GM12873 (cell line): ENCODE measurements at regions not wholly inside any gene's neighbourhood (a gene's known extent, or its start where the extent isn't known, plus 50 kb on each side); places are given as distances from the start of the nearest gene placed in this dataset.

Source experiments
- TF ChIP-seq, protein P1 (sequence below): IDR thresholded peaks from 2 replicates; pipeline ENCODE4 v1.5.1; 2012; ENCODE audit warnings: low read depth, mild to moderate bottlenecking, moderate library complexity, low read length, control low read depth; ENCODE audit not compliant: insufficient read depth; ENCODE audit errors: missing control alignments

GRCh38 chr9:95750725-95751519 lies 124.6 kb upstream of the ERCC6L2 start:
- TF ChIP-seq, protein P1, sequence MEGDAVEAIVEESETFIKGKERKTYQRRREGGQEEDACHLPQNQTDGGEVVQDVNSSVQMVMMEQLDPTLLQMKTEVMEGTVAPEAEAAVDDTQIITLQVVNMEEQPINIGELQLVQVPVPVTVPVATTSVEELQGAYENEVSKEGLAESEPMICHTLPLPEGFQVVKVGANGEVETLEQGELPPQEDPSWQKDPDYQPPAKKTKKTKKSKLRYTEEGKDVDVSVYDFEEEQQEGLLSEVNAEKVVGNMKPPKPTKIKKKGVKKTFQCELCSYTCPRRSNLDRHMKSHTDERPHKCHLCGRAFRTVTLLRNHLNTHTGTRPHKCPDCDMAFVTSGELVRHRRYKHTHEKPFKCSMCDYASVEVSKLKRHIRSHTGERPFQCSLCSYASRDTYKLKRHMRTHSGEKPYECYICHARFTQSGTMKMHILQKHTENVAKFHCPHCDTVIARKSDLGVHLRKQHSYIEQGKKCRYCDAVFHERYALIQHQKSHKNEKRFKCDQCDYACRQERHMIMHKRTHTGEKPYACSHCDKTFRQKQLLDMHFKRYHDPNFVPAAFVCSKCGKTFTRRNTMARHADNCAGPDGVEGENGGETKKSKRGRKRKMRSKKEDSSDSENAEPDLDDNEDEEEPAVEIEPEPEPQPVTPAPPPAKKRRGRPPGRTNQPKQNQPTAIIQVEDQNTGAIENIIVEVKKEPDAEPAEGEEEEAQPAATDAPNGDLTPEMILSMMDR, result no peak

DNA sequence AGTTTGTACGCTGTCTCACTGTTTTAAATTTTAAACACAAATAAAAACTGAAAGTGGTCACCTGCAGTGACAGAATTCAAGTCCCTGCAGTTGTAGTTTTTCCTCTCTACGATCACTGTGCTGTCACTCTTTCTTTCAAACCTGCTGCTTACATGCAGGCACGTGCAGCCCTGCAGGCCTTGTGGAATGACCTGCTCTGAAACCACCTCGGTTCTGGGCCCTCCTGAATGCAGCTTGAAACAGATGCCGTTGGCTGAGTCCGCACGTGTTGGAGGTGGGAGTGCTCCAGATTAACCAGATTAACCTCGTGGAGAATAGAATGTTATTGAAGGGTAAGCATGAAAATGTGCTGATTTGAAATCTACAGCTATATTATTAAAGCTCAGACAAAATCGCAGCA lies 126.0 kb upstream of the ERCC6L2 start:
- TF ChIP-seq, protein P1, result no peak

DNA sequence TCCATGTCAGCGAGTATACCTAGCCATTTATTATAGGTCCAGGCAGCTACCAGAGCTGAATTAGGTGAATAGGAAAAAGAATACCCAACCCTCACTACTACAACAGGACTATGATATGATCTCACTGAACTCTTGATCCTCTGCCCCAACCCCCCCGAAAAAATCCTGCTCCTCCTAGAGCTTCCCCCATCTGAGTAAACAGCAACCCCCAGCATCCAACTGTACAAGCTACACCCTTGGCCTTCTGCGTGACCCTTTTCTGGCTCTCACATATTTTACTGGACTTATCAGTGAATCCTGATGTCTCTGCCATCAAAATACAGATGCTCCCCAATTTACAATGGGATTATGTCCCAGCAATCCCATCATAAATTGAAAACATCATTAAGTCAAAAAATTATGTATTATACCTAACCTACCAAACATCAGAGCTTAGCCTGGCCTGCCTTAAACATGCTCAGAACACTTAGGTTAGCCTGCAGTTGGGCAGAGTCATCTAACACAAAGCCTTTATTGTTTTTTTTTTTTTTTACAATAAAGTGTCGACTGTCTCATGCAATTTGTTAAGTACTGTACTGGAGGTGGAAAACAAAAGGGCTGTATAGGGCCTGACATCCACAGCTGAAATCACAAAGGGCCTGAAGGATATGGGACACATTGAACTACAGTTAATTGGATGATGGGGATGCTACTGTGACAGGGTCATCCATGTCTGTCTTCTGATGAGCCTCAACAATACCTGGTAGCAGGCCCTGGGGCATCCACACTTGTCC lies 128.9 kb upstream of the ERCC6L2 start:
- TF ChIP-seq, protein P1, result no peak

GRCh38 chr9:95742821-95743220 lies 132.7 kb upstream of the ERCC6L2 start:
- TF ChIP-seq, protein P1, result no peak

- TF ChIP-seq, protein P1, result no peak
Measured at GRCh38 chr9:95741631-95742030, 133.9 kb upstream of the ERCC6L2 start.

GRCh38 chr9:95740217-95741004 lies 135.1 kb upstream of the ERCC6L2 start:
- TF ChIP-seq, protein P1, result no peak

DNA sequence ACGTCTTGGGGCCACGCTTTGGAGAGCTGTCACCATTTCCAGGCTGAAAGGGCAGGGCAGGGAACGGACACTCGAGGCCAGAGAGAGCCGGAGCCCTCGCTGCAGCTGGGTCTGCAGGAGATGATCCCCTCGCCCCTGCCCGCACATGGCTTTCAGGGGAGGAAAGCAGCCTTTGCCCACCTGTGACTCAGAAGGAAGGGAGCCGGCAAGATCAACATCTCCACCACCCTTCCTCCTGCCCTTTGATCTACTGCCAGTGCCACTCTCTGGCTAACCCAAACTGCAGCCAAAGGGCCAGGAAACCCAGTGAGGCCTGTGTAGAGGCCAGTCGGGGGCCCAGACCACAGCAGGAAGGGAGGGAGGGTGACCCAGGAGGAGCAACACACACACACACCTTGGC lies 137.1 kb upstream of the ERCC6L2 start:
- TF ChIP-seq, protein P1, result no peak
